Dermis microvascular lymphatic vessel endothelial cell (primary cell): ENCODE measurements at regions not wholly inside any gene's neighbourhood (a gene's known extent, or its start where the extent isn't known, plus 50 kb on each side); places are given as distances from the start of the nearest gene placed in this dataset.
A peak's percentile ranks its signal among the peaks of the same experiment; 100 is the strongest.
"Not testable (repeated sequence)": the region's sequence is repeated elsewhere in the genome, so short reads cannot be mapped to it uniquely, and the experiment has no call there.

ENCODE experiments used
- DNase-seq, 2 donors: peaks; one replicate each; pipeline versions ENCODE4 v3.0.0 to v3.0.0-alpha.2; 2010; ENCODE audit warnings: low read depth in 2 of 2

DNA sequence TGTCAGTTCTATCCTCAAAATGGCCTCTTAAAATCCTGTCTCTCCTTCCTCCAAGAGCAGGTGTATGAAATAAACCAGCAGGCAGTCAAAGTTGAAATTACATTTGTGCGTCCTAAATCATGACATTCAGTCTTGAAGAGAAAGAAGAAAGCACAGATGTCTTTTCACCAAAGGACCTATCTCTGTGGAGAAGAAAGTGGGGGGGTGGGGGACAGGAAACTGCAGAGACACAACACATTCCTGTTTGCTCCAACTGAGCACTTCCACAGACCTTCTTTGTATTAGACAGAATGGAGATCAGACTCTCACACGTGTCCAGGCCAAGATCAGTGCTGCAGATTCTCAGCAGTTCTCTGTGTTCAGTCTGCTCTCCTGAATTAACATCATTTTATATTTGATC lies 471.9 kb upstream of the RGMB start:
- DNase-seq: no peak

- peak in 1 of 2 donors; percentile 70 for DNase-seq
These were observed 465.7 kb upstream of the RGMB start for GRCh38 chr5:98307811-98308210.

GRCh38 chr5:98308231-98308630 lies 465.2 kb upstream of the RGMB start:
- DNase-seq: no peak

DNA sequence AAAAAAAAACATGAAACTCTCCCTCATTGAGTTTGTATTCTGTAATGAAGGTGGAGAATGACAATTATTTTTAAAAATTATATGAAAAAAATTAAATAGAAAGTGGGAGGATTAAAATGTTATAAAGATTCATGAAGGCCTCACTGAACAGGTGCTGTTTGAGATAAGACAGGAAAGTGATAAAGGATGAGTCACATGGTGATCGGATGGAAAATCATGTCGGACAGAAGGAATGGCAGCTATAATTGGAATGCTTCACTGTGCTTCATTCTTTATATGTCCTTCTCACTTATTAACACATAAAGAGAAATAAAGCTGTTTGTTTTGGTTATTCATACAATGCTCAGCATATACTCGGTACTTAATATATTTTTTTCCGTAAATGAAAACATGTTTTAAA lies 464.5 kb upstream of the RGMB start:
- DNase-seq: peak; percentile 84 to 88

DNA sequence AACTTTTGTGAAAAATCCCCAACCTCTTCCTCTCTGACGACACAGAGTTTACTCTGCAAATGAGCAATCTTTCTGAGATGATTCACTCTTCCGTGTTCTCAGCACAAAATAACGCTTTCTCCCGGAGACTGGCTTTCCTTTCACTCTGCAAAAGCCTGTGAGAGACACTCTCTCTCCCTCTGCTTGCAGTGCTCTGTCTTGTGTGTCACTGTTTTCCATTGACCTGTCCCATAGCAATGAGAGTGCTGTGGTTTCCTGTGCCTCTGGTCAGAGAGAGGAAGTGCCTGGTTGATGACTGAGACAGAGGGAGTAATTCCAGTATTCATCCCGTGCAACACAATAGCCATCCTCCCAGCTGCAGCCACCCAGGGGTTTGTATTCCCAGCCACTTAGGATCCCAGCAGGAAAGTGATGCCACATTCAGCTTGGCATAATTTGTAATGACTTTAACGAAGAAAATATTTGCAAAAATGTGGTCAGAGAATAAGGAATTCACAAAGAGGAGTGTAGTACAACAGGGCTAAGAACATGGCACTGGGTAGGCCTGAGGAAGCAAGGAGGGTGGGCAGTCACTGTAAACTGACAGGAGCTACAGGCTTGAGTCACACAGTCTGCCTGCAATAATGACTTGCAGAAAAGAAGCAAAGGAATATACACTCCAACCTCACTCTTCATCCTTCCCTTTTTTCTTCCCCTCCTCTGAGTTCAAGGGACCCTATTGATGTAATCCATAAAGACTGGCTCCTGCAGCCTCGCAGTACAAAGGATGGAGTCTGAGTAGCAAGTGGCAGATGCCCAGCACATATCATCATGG lies 463.5 kb upstream of the RGMB start:
- DNase-seq: peak; percentile 96 to 98

GRCh38 chr5:98314292-98314691 lies 459.2 kb upstream of the RGMB start:
- DNase-seq: peak in 1 of 2 donors; percentile 64

DNA sequence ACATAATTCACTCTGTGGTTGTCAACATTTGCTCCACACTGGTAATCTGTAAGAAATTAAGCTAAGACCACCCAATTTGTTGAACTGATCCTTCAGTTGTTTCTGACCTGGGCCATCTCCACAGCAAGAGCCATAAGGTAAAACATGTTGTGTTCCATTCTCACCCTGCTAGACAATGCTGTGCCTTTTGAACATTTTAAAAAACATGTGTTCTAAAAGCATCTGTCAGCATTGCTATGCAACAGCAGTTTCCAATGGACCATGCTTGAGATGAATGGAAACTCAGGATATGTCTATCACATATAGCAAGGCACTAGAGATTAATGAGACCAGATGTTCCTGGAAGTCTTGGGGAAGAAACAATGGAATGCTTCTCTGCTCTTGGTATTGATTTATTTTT lies 455.1 kb upstream of the RGMB start:
- DNase-seq: no peak

- DNase-seq: no peak
These were observed 454.0 kb upstream of the RGMB start for GRCh38 chr5:98319299-98320011.

DNA sequence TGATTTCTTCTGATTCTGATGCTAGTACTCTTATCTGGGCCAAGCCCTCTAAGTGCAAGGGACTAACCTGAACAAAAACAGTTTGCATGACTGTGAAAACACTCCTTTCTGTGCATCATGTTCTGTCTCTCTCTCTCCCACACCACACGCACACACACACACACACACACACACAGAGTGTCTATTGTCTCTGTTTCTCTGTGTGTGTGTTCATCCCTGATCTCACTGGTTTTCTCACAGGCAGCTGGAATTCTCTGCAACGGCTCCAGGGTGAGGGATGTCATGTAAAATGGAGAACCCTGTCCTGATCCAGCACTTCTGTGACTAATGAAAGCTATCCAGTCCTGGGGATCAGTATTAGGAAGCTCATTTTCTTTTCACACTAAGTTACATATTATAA lies 453.1 kb upstream of the RGMB start:
- DNase-seq: no peak

GRCh38 chr5:98321361-98321760 lies 452.1 kb upstream of the RGMB start:
- DNase-seq: no peak

DNA sequence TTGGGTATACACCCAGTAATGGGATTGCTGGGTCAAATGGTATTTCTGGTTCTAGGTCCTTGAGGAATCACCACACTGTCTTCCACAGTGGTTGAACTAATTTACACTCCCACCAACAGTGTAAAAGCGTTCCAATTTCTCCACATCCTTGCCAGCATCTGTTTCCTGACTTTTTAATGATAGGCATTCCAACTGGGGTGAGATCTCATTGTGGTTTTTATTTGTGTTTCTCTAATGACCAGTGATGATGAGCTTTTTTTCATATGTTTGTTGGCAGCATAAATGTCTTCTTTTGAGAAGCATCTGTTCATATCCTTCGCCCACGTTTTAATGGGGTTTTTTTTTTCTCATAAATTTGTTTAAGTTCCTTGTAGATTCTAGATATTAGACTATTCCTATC lies 448.3 kb upstream of the RGMB start:
- peak; percentile 53 to 78 for DNase-seq

GRCh38 chr5:98328015-98328414 lies 445.4 kb upstream of the RGMB start:
- no peak for DNase-seq

GRCh38 chr5:98330871-98331270 lies 442.6 kb upstream of the RGMB start:
- peak in 1 of 2 donors; percentile 22 for DNase-seq

DNA sequence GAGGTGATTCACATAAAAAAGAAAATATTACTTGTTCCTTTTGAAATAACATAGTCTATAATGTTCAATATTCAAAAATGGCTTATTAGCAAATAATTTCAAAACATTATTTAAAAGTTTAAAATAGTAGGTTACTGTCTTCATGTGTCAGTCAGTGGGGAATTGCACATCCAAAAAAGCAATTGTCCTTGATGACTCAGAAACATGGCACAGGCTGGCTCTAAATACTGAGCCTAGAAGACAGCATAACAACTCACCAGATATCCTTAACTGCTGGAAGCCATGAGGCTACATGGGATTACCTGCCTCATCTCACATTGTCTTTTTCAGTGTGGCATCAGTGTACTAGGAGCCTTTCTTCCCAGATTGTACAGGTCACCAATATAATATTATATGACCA lies 439.5 kb upstream of the RGMB start:
- DNase-seq: no peak

GRCh38 chr5:98334946-98335345 lies 438.5 kb upstream of the RGMB start:
- DNase-seq: no peak

GRCh38 chr5:98339141-98339848 lies 434.2 kb upstream of the RGMB start:
- DNase-seq: no peak

GRCh38 chr5:98341038-98342032 lies 432.1 kb upstream of the RGMB start:
- no peak for DNase-seq

- DNase-seq: not testable (repeated sequence)
These were observed 430.4 kb upstream of the RGMB start for GRCh38 chr5:98342958-98343660.

DNA sequence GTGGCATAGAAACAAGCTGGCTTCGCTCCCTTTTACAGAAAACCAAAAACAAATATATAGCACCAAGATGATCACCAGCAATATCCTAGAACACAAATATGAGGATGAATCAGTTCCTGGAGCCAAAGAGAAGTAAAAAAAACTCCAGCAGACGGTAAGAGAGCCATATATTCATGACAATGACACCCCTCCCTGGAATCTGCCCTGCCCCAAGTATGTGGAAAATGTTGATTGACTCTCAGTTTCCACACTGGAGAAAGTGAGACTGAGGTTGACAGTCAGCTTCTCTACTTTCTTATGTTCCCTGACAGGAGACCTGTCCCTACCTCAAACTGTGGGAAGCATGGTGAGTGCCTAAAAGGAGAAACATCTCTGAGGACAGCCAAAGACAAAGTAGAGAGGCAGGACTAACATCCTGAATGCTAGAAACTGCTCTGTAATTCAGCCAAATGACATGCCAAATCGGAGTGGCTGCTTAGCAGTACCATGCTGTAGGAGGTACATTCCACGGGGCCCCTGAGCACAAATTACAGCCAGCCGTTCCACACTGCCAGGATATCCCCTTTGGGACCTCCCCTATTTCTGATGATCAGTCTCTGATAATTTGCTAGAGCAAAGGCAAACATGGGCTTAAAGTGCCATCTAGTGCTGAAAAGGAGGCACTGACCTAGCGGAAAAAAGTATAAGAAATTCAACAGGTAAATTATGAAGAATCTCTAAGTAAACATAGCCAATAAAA lies 424.0 kb upstream of the RGMB start:
- peak in 1 of 2 donors; percentile 50 for DNase-seq

DNA sequence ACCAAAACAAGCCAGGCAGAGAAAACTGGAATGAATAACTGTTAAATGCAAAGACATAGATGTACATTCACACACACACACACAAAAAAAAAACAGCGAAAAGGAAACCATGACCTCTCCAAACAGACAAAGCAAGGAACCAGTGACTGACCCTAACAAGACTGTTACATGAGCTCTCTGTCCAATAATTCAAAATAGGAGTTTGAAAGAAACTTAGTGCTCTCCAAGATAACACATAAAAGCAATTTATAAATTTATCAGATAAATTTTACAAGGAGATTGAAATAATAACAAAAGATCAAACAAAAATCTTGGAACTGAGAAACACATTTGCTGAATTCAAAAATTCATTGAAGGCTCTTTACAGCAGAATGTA lies 423.5 kb upstream of the RGMB start:
- no peak for DNase-seq
